HepG2 (cell line): ENCODE measurements at regions not wholly inside any gene's neighbourhood (a gene's known extent, or its start where the extent isn't known, plus 50 kb on each side); places are given as distances from the start of the nearest gene placed in this dataset.

Source experiments
- ATAC-seq: fragments of 200-7000 bp; cut with Tn5 transposase; 3 replicates; pipeline ENCODE4 v1.9.1; 2020; ENCODE audit warnings: mild to moderate bottlenecking, moderate library complexity
- BruUV-seq: library from RNA; stranded (reverse); fragments of 400-500 nt; replicated peaks from 2 replicates; lab custom pipeline; 2021; lab: Mats Ljungman, UMichigan
- CTCF ChIA-PET: fragments of 300-600 bp; formaldehyde crosslinking; extraction: SDS; loops from one replicate; lab custom pipeline; 2021; ENCODE audit warnings: low total read pairs, inconsistent platforms, low intra/inter-chr PET ratio; lab: Yijun Ruan, JAX
- POLR2A ChIA-PET: fragments of 350-600 bp; sonication (Branson Sonifier 250); formaldehyde crosslinking; loops from one replicate; lab custom pipeline; 2020; ENCODE audit warnings: antibody characterized with exemption, inconsistent platforms; lab: Yijun Ruan, JAX
- DNase-seq: peaks from one replicate; pipeline ENCODE4 v3.0.0-alpha.2; 2015; ENCODE audit warnings: low spot score
- FAIRE-seq: peaks from 3 replicates; lab custom pipeline; 2011; peaks lifted over from hg19 to GRCh38; lab: Jason Lieb, UNC
- H2AFZ ChIP-seq: one replicate; pipeline ENCODE4 v1.6.1; 2011; ENCODE audit warnings: low read length, inconsistent platforms
- H3K27ac ChIP-seq: fragments of 300-600 bp; 3 replicates; pipeline ENCODE4 v1.8.0; 2011; ENCODE audit warnings: mixed run types, mild to moderate bottlenecking, mixed read lengths, low read length, inconsistent platforms; ENCODE audit not compliant: insufficient read depth; ENCODE audit errors: extremely low read length
- H3K27me3 ChIP-seq, 2 experiments: fragments of 200-600 bp in 1 of 2; 2 replicates in 1 of 2; 3 replicates in 1 of 2; pipeline versions ENCODE4 v1.6.0 to v1.8.0; 2011; ENCODE audit warnings: low read length in 2 of 2, mild to moderate bottlenecking in 2 of 2, moderate library complexity in 2 of 2, inconsistent platforms in 1 of 2; ENCODE audit not compliant: insufficient read depth in 2 of 2, control insufficient read depth in 1 of 2
- H3K36me3 ChIP-seq, 2 experiments: fragments of 200-600 bp in 1 of 2; replicated peaks in 1 of 2; 2 replicates in 1 of 2; 3 replicates in 1 of 2; pipeline versions ENCODE4 v1.5.1 to v1.8.0; 2011; ENCODE audit warnings: low read length in 2 of 2, inconsistent platforms in 1 of 2; ENCODE audit not compliant: insufficient read depth in 2 of 2, control insufficient read depth in 1 of 2
- H3K4me1 ChIP-seq: 2 replicates; pipeline ENCODE4 v1.5.1; 2012; ENCODE audit warnings: low read length, inconsistent platforms; ENCODE audit not compliant: insufficient read depth
- H3K4me2 ChIP-seq: 2 replicates; pipeline ENCODE4 v1.6.0; 2011; ENCODE audit warnings: low read depth, low read length, inconsistent platforms
- H3K4me3 ChIP-seq, 3 experiments: fragments of 200-600 bp in 1 of 3; sonication (generic), shearing (Covaris generic) in 1 of 3; replicated peaks in 1 of 3; 2 replicates each; pipeline ENCODE4 v1.5.1; 2011 to 2016; ENCODE audit warnings: low read length in 3 of 3, inconsistent platforms in 2 of 3, low read depth in 2 of 3, mild to moderate bottlenecking in 2 of 3, control low read depth in 1 of 3, mixed read lengths in 1 of 3; ENCODE audit not compliant: insufficient read depth in 1 of 3
- H3K79me2 ChIP-seq: one replicate; pipeline ENCODE4 v1.6.1; 2011; ENCODE audit warnings: low read length, inconsistent platforms; ENCODE audit not compliant: insufficient read depth
- H3K9ac ChIP-seq: 2 replicates; pipeline ENCODE4 v1.6.0; 2011; ENCODE audit warnings: mild to moderate bottlenecking, low read depth, low read length, inconsistent platforms; ENCODE audit not compliant: insufficient read depth
- H3K9me3 ChIP-seq: 2 replicates; pipeline ENCODE4 v1.5.1; 2012; ENCODE audit warnings: mild to moderate bottlenecking, low read length
- H4K20me1 ChIP-seq: 2 replicates; pipeline ENCODE4 v1.6.0; 2011; ENCODE audit warnings: inconsistent platforms, mild to moderate bottlenecking, low read length, moderate library complexity; ENCODE audit not compliant: insufficient read depth
- ARID5B ChIP-seq: IDR thresholded peaks from 2 replicates; pipeline ENCODE4 v1.4.0; 2020; ENCODE audit warnings: mild to moderate bottlenecking, missing genetic modification reagents
- E2F5 ChIP-seq: sonication (generic); formaldehyde crosslinking; conservative IDR thresholded peaks from 2 replicates; pipeline ENCODE4 v1.4.0; 2020; ENCODE audit warnings: missing genetic modification reagents
- ELF1 ChIP-seq: sonication (generic); formaldehyde crosslinking; IDR thresholded peaks from 2 replicates; pipeline ENCODE4 v1.4.0; 2020; ENCODE audit warnings: missing genetic modification reagents
- FOXP1 ChIP-seq, 2 experiments: fragments of 450-650 bp in 1 of 2; IDR thresholded peaks; 2 replicates each; pipeline ENCODE4 v1.6.1; 2017 to 2018; ENCODE audit warnings: antibody characterized with exemption in 1 of 2
- GLMP ChIP-seq: sonication (generic); formaldehyde crosslinking; IDR thresholded peaks from 2 replicates; pipeline ENCODE4 v1.9.0; 2021; ENCODE audit warnings: missing genetic modification reagents, mild to moderate bottlenecking, borderline replicate concordance
- NR0B2 ChIP-seq: sonication (generic); formaldehyde crosslinking; IDR thresholded peaks from 2 replicates; pipeline ENCODE4 v1.4.0; 2020; ENCODE audit warnings: mild to moderate bottlenecking, missing genetic modification reagents
- SIN3A ChIP-seq: IDR thresholded peaks from 2 replicates; pipeline ENCODE4 v1.6.1; 2011; ENCODE audit warnings: low read depth, mild to moderate bottlenecking, control low read depth, low read length, borderline replicate concordance
- ZBTB4 ChIP-seq: sonication (generic); formaldehyde crosslinking; IDR thresholded peaks from 2 replicates; pipeline ENCODE4 v1.4.0; 2020; ENCODE audit warnings: missing genetic modification reagents, mild to moderate bottlenecking, borderline replicate concordance
- ZNF121 ChIP-seq: sonication (generic); formaldehyde crosslinking; IDR thresholded peaks from 2 replicates; pipeline ENCODE4 v1.5.0; 2020; ENCODE audit warnings: mild to moderate bottlenecking, missing genetic modification reagents
- ZNF326 ChIP-seq: sonication (generic); formaldehyde crosslinking; IDR thresholded peaks from 2 replicates; pipeline ENCODE4 v1.4.0; 2020; ENCODE audit warnings: missing genetic modification reagents, borderline replicate concordance
- ZNF749 ChIP-seq: sonication (generic); formaldehyde crosslinking; IDR thresholded peaks from 2 replicates; pipeline ENCODE4 v1.8.0; 2022; ENCODE audit warnings: mild to moderate bottlenecking, missing genetic modification reagents, moderate library complexity, borderline replicate concordance
- WGBS: methylation state at CpG from one replicate; pipeline ENCODE4 v1.1.6; 2017; ENCODE audit warnings: low lambda C conversion rate; 5-methylcytosine and 5-hydroxymethylcytosine counted together
- in situ Hi-C: cut with HindIII; loops from 2 replicates; pipeline ENCODE4 v1.10.0; 2017; ENCODE audit warnings: low pct_unique_long_range_greater_than_20kb; ENCODE audit not compliant: extremely low pct_ligation_motif_present
- intact Hi-C: fragments of 100-400 bp; cut with micrococcal nuclease; formaldehyde crosslinking; loops from one replicate; pipeline ENCODE4 v1.10.0; 2022; ENCODE audit not compliant: unreplicated experiment

- no peaks in the 10 kb centered on the region for H3K27me3 ChIP-seq
- no peak for FAIRE-seq
- no peaks in the 10 kb centered on the region for H4K20me1 ChIP-seq
- H3K79me2 ChIP-seq, result no peaks in the 10 kb centered on the region
- ChIA-PET CTCF (no interaction called here), POLR2A (interaction anchor here (1.4 to 2.7 kb wide), 8 partner anchors 12 to 115 kb away, joined by 4 to 16 read pairs (median 8); partner anchors contain the start of gene EHBP1)
- peak overlapping the region; percentile 46 for H3K4me2 ChIP-seq
- BruUV-seq, result no TSS peak
- H2AFZ ChIP-seq, result no peak overlapping the region
- H3K4me1 ChIP-seq, result peaks cover 42% of the 10 kb centered on the region
- 17% methylated on average over 1 of the region's 1 CpG for WGBS
- H3K9me3 ChIP-seq, result no peaks in the 10 kb centered on the region
- H3K9ac ChIP-seq, result peak overlapping the region; percentile 27; the same call in 1 of the 2 replicates
- intact Hi-C loops, result loop anchor here (5.0 kb wide), 1 partner anchor 66 kb away; the partner anchor contains the start of gene EHBP1
- DNase-seq, result no peak
- peak overlapping the region; percentile 50 for H3K27ac ChIP-seq
- no peak for ATAC-seq
- no peaks in the 10 kb centered on the region for H3K36me3 ChIP-seq
- in situ Hi-C loops, result no loop called here
- H3K4me3 ChIP-seq, result no peak overlapping the region; a peak in 1 of 6 replicates
- TF ChIP-seq NR0B2 (CRISPR knock-in tag), result no peak
- no peak for TF ChIP-seq ZBTB4 (CRISPR knock-in tag)
- no peak for TF ChIP-seq SIN3A
- no peak for TF ChIP-seq FOXP1 (IDR thresholded peaks at IDR 0.05)
- no peak for TF ChIP-seq FOXP1 (CRISPR knock-in tag; IDR thresholded peaks at IDR 0.05)
- TF ChIP-seq ARID5B (CRISPR knock-in tag), result 0 out of 2 replicates have a peak, but pooled peaks have one; percentile 2
- TF ChIP-seq ZNF749, result no peak
- TF ChIP-seq ZNF121 (CRISPR knock-in tag), result no peak
- TF ChIP-seq ZNF326 (CRISPR knock-in tag), result no peak
- 0 out of 2 replicates have a peak, but pooled peaks have one; percentile 35 for TF ChIP-seq ELF1 (CRISPR knock-in tag)
- no peak for TF ChIP-seq GLMP (CRISPR knock-in tag)
- TF ChIP-seq E2F5 (CRISPR knock-in tag), result no peak
Observed at GRCh38 chr2:62641410-62641843, 64.1 kb upstream of the EHBP1 start.
